GM12891 (cell line): ENCODE measurements at regions not wholly inside any gene's neighbourhood (a gene's known extent, or its start where the extent isn't known, plus 50 kb on each side); places are given as distances from the start of the nearest gene placed in this dataset.

ENCODE experiments used
- POLR2A ChIP-seq: IDR thresholded peaks from 2 replicates; pipeline ENCODE4 v1.6.1; 2011; ENCODE audit warnings: low read depth, low read length, control low read depth
- SPI1 ChIP-seq: IDR thresholded peaks from 2 replicates; pipeline ENCODE4 v1.6.1; 2011; ENCODE audit warnings: low read depth, low read length, control low read depth

GRCh38 chr4:123984886-123985285, 588.3 kb downstream of the SPRY1 start:
- TF ChIP-seq SPI1 = no peak
- no peak for TF ChIP-seq POLR2A
